ENCODE measurements at regions not wholly inside any gene's neighbourhood (a gene's known extent, or its start where the extent isn't known, plus 50 kb on each side); places are given as distances from the start of the nearest gene placed in this dataset.

- FAIRE-seq, result no peak
- DNase-seq (ENCODE audit: insufficient read length, low spot score), result no peak
- TF ChIP-seq POLR2AphosphoS5 (IDR thresholded peaks at IDR 0.05; ENCODE audit: low read depth, low read length) (no peak), POU2F2 (IDR thresholded peaks at IDR 0.05; ENCODE audit: low read depth, low read length) (no peak), TAF1 (IDR thresholded peaks at IDR 0.05; ENCODE audit: low read depth, low read length) (no peak)
These were observed 114.6 kb upstream of the FOXQ1 start for GRCh38 chr6:1197309-1197708.

GRCh38 chr6:1191141-1191630 lies 120.7 kb upstream of the FOXQ1 start:
- TF ChIP-seq TAF1 (IDR thresholded peaks at IDR 0.05; ENCODE audit: low read depth, low read length) (no peak), POU2F2 (IDR thresholded peaks at IDR 0.05; ENCODE audit: low read depth, low read length) (no peak), POLR2A (IDR thresholded peaks at IDR 0.05; ENCODE audit: low read depth, low read length) (no peak), PAX5 (IDR thresholded peaks at IDR 0.05; ENCODE audit: insufficient read depth, low read length, severe bottlenecking) (no peak), SPI1 (IDR thresholded peaks at IDR 0.05; ENCODE audit: low read depth, low read length) (no peak), POLR2AphosphoS5 (IDR thresholded peaks at IDR 0.05; ENCODE audit: low read depth, low read length) (no peak)
- FAIRE-seq (no peak), DNase-seq (ENCODE audit: insufficient read length, low spot score) (no peak)

- no peak for DNase-seq (ENCODE audit: insufficient read length, low spot score)
- TF ChIP-seq POLR2A (IDR thresholded peaks at IDR 0.05; ENCODE audit: low read depth, low read length) (no peak), SPI1 (IDR thresholded peaks at IDR 0.05; ENCODE audit: low read depth, low read length) (no peak), POLR2AphosphoS5 (IDR thresholded peaks at IDR 0.05; ENCODE audit: low read depth, low read length) (no peak), POU2F2 (IDR thresholded peaks at IDR 0.05; ENCODE audit: low read depth, low read length) (no peak), PAX5 (IDR thresholded peaks at IDR 0.05; ENCODE audit: insufficient read depth, low read length, severe bottlenecking) (no peak), TAF1 (IDR thresholded peaks at IDR 0.05; ENCODE audit: low read depth, low read length) (no peak)
- FAIRE-seq, result no peak
These were observed 121.5 kb upstream of the FOXQ1 start for GRCh38 chr6:1190366-1190765.

- DNase-seq (ENCODE audit: insufficient read length, low spot score) (no peak), FAIRE-seq (no peak)
These were observed 123.7 kb upstream of the FOXQ1 start for GRCh38 chr6:1188199-1188598.

GRCh38 chr6:1187293-1188131 lies 124.4 kb upstream of the FOXQ1 start:
- DNase-seq (ENCODE audit: insufficient read length, low spot score) (no peak), FAIRE-seq (no peak)
- no peak for TF ChIP-seq TAF1 (IDR thresholded peaks at IDR 0.05; ENCODE audit: low read depth, low read length)
- TF ChIP-seq POLR2AphosphoS5 (IDR thresholded peaks at IDR 0.05; ENCODE audit: low read depth, low read length), result no peak
- no peak for TF ChIP-seq SPI1 (IDR thresholded peaks at IDR 0.05; ENCODE audit: low read depth, low read length)
- no peak for TF ChIP-seq PAX5 (IDR thresholded peaks at IDR 0.05; ENCODE audit: insufficient read depth, low read length, severe bottlenecking)
- no peak for TF ChIP-seq POU2F2 (IDR thresholded peaks at IDR 0.05; ENCODE audit: low read depth, low read length)
- TF ChIP-seq POLR2A (IDR thresholded peaks at IDR 0.05; ENCODE audit: low read depth, low read length), result no peak

More at GRCh38 chr6:1188199-1188598, 123.7 kb upstream of the FOXQ1 start:
- no peak for TF ChIP-seq SPI1 (IDR thresholded peaks at IDR 0.05; ENCODE audit: low read depth, low read length)

- DNase-seq (ENCODE audit: insufficient read length, low spot score) (no peak), FAIRE-seq (no peak)
- TF ChIP-seq TAF1 (IDR thresholded peaks at IDR 0.05; ENCODE audit: low read depth, low read length) (no peak), SPI1 (IDR thresholded peaks at IDR 0.05; ENCODE audit: low read depth, low read length) (no peak), PAX5 (IDR thresholded peaks at IDR 0.05; ENCODE audit: insufficient read depth, low read length, severe bottlenecking) (no peak), POU2F2 (IDR thresholded peaks at IDR 0.05; ENCODE audit: low read depth, low read length) (no peak), POLR2A (IDR thresholded peaks at IDR 0.05; ENCODE audit: low read depth, low read length) (no peak), POLR2AphosphoS5 (IDR thresholded peaks at IDR 0.05; ENCODE audit: low read depth, low read length) (no peak)
These were observed 127.6 kb upstream of the FOXQ1 start for GRCh38 chr6:1184318-1184717.

GRCh38 chr6:1182722-1183521 lies 129.0 kb upstream of the FOXQ1 start:
- TF ChIP-seq POLR2AphosphoS5 (IDR thresholded peaks at IDR 0.05; ENCODE audit: low read depth, low read length) (no peak), PAX5 (IDR thresholded peaks at IDR 0.05; ENCODE audit: insufficient read depth, low read length, severe bottlenecking) (no peak), POLR2A (IDR thresholded peaks at IDR 0.05; ENCODE audit: low read depth, low read length) (no peak), TAF1 (IDR thresholded peaks at IDR 0.05; ENCODE audit: low read depth, low read length) (no peak), SPI1 (IDR thresholded peaks at IDR 0.05; ENCODE audit: low read depth, low read length) (no peak), POU2F2 (IDR thresholded peaks at IDR 0.05; ENCODE audit: low read depth, low read length) (no peak)
- DNase-seq (ENCODE audit: insufficient read length, low spot score) (no peak), FAIRE-seq (no peak)

- DNase-seq (ENCODE audit: insufficient read length, low spot score), result no peak
- FAIRE-seq, result no peak
- TF ChIP-seq POLR2AphosphoS5 (IDR thresholded peaks at IDR 0.05; ENCODE audit: low read depth, low read length) (no peak), POU2F2 (IDR thresholded peaks at IDR 0.05; ENCODE audit: low read depth, low read length) (no peak), SPI1 (IDR thresholded peaks at IDR 0.05; ENCODE audit: low read depth, low read length) (no peak), POLR2A (IDR thresholded peaks at IDR 0.05; ENCODE audit: low read depth, low read length) (no peak), TAF1 (IDR thresholded peaks at IDR 0.05; ENCODE audit: low read depth, low read length) (no peak), PAX5 (IDR thresholded peaks at IDR 0.05; ENCODE audit: insufficient read depth, low read length, severe bottlenecking) (no peak)
These were observed 129.8 kb upstream of the FOXQ1 start for GRCh38 chr6:1181939-1182605.
